LNCaP clone FGC (cell line): ENCODE measurements at regions not wholly inside any gene's neighbourhood (a gene's known extent, or its start where the extent isn't known, plus 50 kb on each side); places are given as distances from the start of the nearest gene placed in this dataset.

Source experiments
- DNase-seq: peaks from one replicate; pipeline ENCODE4 v3.0.0-alpha.2; 2011; ENCODE audit warnings: low read depth
- H3K4me3 ChIP-seq: 2 replicates; pipeline ENCODE4 v1.5.1; 2011; ENCODE audit warnings: mild to moderate bottlenecking, low read depth, low read length, control low read depth
- TF ChIP-seq, protein P1 (sequence below): IDR thresholded peaks from 2 replicates; pipeline ENCODE4 v1.5.1; 2012; ENCODE audit warnings: mild to moderate bottlenecking; ENCODE audit not compliant: control insufficient read depth, insufficient read depth; ENCODE audit errors: extremely low read depth

GRCh38 chr13:63551731-63552130 is 2136.1 kb upstream of the PCDH20 start:
- H3K4me3 ChIP-seq = no peak overlapping the region
- TF ChIP-seq, protein P1, sequence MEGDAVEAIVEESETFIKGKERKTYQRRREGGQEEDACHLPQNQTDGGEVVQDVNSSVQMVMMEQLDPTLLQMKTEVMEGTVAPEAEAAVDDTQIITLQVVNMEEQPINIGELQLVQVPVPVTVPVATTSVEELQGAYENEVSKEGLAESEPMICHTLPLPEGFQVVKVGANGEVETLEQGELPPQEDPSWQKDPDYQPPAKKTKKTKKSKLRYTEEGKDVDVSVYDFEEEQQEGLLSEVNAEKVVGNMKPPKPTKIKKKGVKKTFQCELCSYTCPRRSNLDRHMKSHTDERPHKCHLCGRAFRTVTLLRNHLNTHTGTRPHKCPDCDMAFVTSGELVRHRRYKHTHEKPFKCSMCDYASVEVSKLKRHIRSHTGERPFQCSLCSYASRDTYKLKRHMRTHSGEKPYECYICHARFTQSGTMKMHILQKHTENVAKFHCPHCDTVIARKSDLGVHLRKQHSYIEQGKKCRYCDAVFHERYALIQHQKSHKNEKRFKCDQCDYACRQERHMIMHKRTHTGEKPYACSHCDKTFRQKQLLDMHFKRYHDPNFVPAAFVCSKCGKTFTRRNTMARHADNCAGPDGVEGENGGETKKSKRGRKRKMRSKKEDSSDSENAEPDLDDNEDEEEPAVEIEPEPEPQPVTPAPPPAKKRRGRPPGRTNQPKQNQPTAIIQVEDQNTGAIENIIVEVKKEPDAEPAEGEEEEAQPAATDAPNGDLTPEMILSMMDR = no peak
- no peak for DNase-seq

GRCh38 chr13:63546524-63546923 is 2130.9 kb upstream of the PCDH20 start:
- TF ChIP-seq, protein P1 = no peak
- no peak overlapping the region for H3K4me3 ChIP-seq
- no peak for DNase-seq

DNA sequence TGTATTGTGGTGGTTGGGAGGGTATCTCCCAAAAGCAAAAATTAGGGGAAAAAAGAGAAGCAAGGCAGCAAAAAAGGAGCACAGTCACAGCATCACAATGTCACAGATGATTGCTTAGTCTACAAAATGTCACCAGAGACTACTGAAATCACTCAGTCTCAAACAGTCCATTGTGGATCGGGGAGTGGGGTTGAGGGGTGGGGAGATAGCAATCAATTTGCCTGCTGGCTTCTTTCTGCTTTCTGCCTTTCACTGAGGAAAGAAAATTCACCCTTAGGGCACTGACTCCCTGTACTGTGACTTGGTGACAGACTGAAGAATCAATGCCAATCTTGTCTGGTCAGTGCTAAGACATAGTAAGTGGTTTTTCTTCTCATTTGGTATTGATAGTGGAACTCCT is 2127.1 kb upstream of the PCDH20 start:
- no peak for DNase-seq
- TF ChIP-seq, protein P1 = no peak

DNA sequence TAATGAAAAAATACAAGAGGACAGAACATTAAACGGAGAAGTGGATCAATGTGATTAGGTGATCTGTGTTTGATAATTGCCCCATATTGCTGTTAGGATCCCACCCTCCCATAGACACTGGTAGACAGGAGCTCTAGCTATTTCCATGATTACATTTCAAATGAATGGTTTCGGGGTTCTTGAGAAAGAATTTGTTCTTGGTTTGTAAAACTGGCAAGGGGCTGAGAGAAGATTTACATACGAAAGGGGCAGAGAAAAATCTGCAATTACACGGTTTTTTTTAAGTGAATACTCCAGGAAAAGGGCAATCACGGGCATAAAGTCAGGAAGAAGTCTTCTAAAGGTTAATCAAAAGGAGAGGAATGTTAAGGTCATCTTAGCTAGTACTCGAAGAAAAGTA is 2125.7 kb upstream of the PCDH20 start:
- no peak for DNase-seq
- TF ChIP-seq, protein P1 = no peak

More for the DNA sequence above, 2127.1 kb upstream of the PCDH20 start:
- no peak overlapping the region for H3K4me3 ChIP-seq

GRCh38 chr13:63540061-63540460 is 2124.4 kb upstream of the PCDH20 start:
- no peak overlapping the region for H3K4me3 ChIP-seq
- no peak for DNase-seq
- TF ChIP-seq, protein P1 = no peak

More for the DNA sequence above, 2125.7 kb upstream of the PCDH20 start:
- H3K4me3 ChIP-seq = no peak overlapping the region

DNA sequence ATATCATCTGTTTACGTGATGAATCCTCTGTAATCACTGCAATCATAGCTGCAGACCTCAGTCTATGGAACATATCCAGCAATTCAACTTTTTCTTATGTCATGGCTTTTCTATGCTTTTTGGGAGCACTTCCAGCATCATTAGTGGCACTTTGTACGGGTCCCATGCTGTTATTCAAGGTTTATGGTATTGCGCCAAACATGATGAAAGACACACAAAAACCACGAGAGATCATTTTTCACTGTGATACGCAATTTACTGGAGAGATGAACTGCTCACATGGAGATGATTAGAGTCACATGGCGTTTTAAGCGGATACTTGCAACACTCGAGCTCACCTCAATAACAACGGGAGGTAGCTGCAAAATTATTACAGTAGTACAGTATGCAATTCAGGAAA is 2101.7 kb upstream of the PCDH20 start:
- TF ChIP-seq, protein P1 = no peak
- H3K4me3 ChIP-seq = no peak overlapping the region
- no peak for DNase-seq

DNA sequence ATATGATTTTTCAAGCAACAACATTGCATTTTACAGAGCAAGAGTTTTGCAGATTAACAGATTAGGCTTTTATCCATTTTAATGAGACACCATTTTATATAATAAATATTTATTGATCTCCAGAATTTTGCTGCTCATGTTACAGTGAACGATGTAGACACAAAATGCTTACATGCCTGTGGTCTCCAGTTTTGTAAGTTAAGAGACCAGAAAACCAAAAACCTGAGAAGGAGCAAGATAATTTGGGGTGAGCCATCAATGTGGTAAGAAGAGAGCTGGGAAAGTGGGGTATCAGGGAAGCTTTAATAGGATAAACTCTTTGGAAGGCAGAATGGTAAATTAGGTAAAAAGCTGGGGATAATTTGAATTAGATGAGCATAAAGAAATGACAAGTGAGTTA is 2100.5 kb upstream of the PCDH20 start:
- H3K4me3 ChIP-seq = no peak overlapping the region
- no peak for DNase-seq
- TF ChIP-seq, protein P1 = no peak
